Renal cortical epithelial cell (primary cell): ENCODE measurements at regions not wholly inside any gene's neighbourhood (a gene's known extent, or its start where the extent isn't known, plus 50 kb on each side); places are given as distances from the start of the nearest gene placed in this dataset.
A peak's percentile ranks its signal among the peaks of the same experiment; 100 is the strongest.

Experiments
- DNase-seq: peaks from one replicate; pipeline ENCODE4 v3.0.0-alpha.2; 2011; ENCODE audit warnings: low read depth

GRCh38 chr6:56767892-56768531 is 125.3 kb upstream of the DST start:
- no peak for DNase-seq

- no peak for DNase-seq
These were observed 124.7 kb upstream of the DST start for GRCh38 chr6:56767435-56767834.

DNA sequence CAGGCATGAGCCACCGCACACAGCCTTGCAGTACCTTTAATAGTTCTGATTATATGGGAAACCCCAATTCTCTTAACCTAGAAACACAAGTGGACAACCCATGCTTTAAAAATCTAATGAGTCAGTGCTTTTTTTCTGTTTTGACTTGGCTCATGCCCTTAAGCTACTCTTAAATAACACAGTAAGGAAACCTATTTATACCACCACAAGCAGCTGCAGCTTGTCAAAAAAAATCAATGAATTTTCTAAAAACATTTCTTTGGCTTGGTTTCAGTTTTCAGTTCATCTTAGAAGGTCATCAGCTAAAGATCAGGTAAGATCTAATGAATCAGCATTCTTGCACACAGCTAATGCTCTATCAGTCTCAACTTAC is 124.1 kb upstream of the DST start:
- peak; percentile 90 for DNase-seq

DNA sequence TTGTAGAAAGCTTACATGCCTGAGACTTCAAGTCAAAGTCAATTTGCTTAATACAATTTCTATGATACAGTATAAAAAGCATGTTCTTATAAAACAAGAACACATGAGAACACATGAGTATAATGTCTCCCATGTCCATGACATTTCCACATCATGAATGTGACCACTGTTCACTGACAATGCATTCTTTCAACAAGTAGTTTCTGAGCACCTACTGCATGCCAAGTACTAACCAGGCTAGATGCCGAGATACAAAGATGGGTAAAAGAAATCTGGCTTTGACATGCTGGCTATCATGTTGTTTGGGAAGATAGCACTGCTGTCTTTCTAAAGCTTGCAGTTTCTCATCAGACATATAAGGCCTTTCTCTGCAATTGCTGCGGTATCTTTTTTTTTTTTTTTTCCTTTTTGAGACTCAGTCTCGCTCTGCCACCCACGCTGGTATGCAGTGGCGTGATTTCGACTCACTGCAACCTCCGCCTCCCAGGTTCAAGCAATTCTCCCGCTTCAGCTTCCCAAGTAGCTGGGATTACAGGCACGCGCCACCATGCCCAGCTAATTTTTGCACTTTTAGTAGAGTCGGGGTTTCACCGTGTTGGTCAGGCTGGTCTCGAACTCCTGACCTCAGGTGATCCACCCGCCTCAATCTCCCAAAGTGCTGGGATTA is 123.6 kb upstream of the DST start:
- DNase-seq, result no peak

- no peak for DNase-seq
These were observed 122.8 kb upstream of the DST start for GRCh38 chr6:56765494-56765893.

GRCh38 chr6:56764081-56764566 is 121.4 kb upstream of the DST start:
- DNase-seq, result peak; percentile 47

DNA sequence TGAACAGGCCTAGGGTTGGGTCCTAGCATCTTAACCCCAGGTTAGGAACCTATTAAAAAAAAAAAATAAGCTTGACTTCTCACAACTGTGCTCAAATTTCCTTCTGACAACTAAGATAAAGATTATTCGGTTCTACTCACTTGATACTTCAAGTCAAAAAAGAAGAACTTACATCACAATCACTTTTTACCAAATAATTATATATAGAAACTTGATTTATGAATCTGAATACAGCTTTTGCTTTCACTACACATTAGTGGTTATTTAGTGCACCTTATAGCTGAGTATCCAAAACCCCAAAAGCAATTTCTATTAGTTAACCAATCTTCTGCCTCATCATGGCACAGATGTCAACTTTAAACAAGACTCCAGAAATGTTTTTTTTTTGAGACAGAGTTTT is 119.0 kb upstream of the DST start:
- DNase-seq, result no peak

DNA sequence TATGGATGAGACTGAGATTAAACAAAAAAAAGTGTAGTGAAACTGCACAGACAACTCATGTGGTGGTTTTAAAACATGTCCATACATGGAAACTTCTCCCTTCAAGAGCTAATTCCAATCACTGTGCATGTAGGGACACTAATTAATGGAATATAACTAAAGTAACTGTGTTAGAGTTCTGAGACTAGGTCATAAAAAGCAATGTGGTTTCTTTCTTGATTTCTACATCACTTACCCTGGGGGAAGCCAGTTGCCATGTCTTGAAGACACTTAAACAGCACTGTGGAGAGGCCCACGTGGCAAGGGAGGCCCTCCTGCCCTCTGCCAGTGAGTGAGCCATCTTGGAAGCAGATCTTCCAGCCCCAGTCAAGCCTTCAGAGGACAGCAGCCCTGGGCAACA is 118.2 kb upstream of the DST start:
- DNase-seq, result no peak

- DNase-seq, result no peak
These were observed 116.8 kb upstream of the DST start for GRCh38 chr6:56759521-56759920.

GRCh38 chr6:56758553-56758952 is 115.9 kb upstream of the DST start:
- no peak for DNase-seq

- peak; percentile 43 for DNase-seq
These were observed 115.4 kb upstream of the DST start for GRCh38 chr6:56758120-56758519.

- DNase-seq, result peak; percentile 70
These were observed 114.9 kb upstream of the DST start for GRCh38 chr6:56757588-56757984.

DNA sequence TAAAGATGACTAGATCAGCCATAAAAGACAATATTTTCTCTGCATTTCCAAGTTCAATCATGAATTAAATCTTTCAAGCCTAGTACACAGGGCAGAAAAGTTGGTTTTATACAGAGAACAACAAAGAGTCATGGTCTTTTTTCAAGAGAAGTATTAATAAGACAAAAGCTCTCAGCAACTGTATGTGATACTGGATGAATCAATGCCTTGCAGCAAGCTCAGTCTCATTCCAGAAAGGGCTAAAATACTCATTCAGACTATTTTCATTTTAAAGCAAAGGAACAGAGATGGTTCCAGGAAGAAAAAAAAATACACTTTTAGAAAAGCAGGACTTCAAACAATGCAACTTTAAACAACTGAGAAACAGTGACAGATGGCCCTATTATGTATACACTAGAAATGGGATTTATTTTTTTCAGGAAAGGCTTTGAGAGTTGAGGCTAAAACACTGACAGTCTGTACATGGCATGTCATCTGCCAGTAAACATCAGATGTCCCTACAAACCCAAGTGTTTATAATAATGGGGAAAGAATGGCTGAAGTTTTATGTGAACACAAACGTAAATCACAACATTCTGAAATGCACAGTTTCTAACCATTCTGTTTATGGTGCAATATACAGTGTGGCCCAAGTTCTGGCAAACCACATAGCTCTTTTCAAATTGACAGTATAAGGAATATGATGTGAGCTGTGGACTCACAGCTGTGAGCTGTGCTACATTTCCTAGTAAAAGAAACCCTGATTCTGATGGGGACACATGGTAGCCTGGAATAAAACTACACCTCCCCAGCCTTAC is 114.3 kb upstream of the DST start:
- DNase-seq, result no peak

DNA sequence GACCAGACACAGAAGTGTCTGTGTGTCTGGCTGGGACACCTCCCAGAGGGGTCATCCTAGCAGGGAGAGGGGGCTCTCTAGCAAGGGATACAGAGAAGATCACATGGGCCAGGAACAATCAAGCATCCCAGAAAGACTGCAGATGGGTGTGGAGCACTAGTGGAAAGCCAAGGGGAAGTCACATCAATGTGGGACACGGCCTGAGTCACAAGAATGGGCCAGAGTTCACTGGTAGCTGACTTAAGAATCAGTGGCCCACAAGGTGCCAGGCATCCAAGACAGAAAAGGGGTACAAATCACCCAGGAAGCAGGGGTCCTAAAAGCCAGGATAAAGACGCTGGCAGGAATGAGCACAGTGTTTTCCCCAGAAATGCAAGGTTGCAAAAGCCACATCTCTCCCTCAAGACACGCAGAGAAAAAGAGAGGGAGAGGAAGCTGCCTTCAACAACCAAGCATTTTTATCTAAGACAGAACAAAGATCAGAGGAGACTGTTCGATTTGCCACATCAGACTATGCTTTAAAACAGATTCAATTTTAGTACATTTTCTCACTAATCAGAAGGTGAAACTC is 113.6 kb upstream of the DST start:
- no peak for DNase-seq

GRCh38 chr6:56755040-56755439 is 112.4 kb upstream of the DST start:
- DNase-seq, result no peak

DNA sequence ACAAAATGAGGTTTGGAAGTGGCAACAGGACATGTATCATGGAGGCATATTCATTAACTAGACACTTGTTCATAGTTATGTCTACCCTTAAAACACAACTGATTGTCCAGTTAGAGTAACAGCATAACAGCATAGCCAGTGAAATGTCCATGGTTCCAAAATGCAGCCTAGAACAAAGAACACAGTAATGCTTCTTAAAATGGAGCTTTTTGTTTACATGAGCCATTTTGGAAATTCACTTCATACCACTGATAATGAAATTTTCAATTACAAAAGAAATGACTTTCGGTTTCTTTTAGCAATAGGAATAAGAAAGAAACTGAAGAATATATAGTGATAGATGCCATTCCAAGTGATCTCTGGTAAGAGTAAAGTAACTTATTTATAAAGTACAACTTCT is 111.1 kb upstream of the DST start:
- no peak for DNase-seq

- no peak for DNase-seq
These were observed 109.8 kb upstream of the DST start for GRCh38 chr6:56752534-56752933.

DNA sequence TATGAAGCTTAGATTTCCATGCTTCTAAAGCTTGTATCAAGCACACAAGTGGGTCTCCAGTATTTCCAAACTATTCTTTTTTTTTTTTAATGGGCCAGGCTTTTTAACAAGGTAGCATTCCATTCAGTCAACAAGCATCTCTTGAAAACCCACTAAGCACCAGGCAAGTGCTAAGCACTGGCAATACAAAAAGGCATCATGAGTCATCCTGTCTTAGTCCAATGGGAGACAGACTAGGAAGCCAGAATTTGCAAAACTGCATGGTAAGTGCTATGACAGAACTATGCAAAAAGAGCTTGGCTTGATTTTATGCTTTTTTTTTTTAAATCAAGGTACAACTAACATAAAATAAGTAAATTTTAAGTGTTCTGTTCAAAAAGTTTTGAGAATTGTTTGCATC is 109.3 kb upstream of the DST start:
- DNase-seq, result peak; percentile 74

DNA sequence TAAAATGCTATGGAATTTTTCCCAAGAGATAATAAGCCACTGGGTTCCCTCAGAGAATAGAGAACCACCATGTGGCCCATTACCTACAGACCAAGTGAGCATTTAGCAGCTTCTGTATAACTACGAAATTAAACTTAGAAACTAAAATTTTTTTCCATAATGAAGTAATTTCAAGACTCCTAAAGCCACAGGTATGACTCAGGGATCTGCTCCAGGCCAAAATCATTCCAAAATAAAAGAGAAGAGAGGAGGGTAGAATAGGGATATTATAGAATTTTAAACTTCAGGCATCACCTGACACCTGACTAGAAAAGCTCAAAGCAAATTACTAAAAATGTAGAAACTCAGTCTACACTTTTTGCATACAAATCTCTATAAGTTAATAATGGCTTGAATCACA is 108.9 kb upstream of the DST start:
- DNase-seq, result no peak

DNA sequence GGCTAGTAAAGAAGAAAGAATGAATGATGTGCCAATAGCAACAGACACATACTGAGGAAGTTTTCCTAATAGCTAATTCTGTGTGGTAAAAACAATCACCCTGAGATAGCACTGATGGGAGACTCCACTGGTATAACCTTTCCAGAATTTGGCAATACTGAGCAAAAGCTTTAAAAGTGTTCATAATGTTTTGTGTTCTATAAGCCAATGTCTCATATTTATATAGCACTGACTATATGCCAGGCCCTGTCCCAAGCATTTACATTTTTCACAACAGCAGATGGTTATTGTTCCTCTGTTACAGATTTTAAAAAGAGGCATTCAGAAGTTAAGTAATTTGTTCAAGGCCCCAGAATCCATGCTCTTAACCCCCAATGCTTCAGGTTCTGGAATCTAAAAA is 108.0 kb upstream of the DST start:
- no peak for DNase-seq

GRCh38 chr6:56749632-56750151 is 107.0 kb upstream of the DST start:
- DNase-seq, result peak; percentile 95

DNA sequence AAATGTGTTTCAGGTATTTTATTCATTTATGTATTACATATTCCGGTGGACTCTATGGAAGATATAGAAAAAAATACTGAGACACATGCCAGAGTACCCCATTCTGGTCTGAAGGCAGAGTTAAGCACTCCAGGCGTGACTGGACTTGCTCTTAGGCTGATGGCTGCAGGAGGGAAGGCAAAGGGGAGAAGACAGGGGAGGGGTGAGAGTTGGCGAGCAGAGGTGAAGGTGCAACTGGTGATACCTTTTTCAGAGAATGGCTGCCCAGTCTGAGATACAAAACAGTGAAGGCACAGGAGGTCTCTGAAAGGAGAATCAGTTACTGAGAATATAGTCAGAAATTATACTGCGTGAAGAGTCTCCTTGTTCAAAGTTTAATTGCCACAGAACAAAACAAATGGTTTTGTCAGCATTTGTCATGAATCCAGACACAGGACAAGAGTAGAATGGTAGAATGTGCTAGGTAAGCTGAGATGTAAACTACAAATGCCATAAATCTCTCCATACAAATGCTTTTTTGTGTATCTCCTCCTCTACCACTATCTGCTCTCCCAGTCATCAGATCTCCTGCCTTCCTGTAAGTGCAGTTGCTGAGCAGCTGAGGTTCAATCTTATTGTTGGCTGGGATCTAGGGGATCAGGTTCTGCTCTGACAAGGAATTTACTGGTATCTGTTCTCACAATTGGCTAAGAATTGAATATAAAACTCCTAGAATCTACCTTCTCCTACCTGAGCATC is 104.2 kb upstream of the DST start:
- no peak for DNase-seq
